Epithelial cell of esophagus (primary cell): ENCODE measurements at regions not wholly inside any gene's neighbourhood (a gene's known extent, or its start where the extent isn't known, plus 50 kb on each side); places are given as distances from the start of the nearest gene placed in this dataset.

Source experiments
- DNase-seq: peaks from one replicate; pipeline ENCODE4 v3.0.0; 2010; ENCODE audit warnings: low read depth
- H3K4me3 ChIP-seq: 2 replicates; pipeline ENCODE4 v1.5.1; 2011; ENCODE audit warnings: mild to moderate bottlenecking, low read length, control low read depth
- TF ChIP-seq, protein P1 (sequence below): IDR thresholded peaks from 2 replicates; pipeline ENCODE4 v1.5.1; 2011; ENCODE audit warnings: low read depth, mild to moderate bottlenecking, low read length, control low read depth, inconsistent platforms; ENCODE audit not compliant: insufficient read depth; ENCODE audit errors: missing control alignments

DNA sequence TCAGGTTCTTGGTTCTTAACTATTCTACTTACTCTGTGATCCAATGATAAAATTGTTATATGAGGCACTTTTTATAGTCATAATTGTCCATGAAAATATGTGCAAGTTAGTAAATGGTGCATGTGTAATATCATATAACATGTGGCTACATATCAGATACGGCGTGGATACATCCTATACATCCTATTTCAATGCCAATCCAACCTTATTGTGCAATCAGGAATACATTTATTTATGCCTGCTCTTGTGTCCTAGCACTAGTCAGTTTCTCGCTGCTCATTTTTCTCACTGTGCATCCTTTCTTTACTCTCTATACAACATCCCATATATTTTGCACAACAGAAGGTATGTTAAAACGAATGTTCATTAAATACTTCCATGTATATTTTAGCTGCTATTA is 1141.1 kb downstream of the FAT4 start:
- TF ChIP-seq, protein P1, sequence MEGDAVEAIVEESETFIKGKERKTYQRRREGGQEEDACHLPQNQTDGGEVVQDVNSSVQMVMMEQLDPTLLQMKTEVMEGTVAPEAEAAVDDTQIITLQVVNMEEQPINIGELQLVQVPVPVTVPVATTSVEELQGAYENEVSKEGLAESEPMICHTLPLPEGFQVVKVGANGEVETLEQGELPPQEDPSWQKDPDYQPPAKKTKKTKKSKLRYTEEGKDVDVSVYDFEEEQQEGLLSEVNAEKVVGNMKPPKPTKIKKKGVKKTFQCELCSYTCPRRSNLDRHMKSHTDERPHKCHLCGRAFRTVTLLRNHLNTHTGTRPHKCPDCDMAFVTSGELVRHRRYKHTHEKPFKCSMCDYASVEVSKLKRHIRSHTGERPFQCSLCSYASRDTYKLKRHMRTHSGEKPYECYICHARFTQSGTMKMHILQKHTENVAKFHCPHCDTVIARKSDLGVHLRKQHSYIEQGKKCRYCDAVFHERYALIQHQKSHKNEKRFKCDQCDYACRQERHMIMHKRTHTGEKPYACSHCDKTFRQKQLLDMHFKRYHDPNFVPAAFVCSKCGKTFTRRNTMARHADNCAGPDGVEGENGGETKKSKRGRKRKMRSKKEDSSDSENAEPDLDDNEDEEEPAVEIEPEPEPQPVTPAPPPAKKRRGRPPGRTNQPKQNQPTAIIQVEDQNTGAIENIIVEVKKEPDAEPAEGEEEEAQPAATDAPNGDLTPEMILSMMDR = no peak
- no peak overlapping the region for H3K4me3 ChIP-seq
- DNase-seq = no peak

DNA sequence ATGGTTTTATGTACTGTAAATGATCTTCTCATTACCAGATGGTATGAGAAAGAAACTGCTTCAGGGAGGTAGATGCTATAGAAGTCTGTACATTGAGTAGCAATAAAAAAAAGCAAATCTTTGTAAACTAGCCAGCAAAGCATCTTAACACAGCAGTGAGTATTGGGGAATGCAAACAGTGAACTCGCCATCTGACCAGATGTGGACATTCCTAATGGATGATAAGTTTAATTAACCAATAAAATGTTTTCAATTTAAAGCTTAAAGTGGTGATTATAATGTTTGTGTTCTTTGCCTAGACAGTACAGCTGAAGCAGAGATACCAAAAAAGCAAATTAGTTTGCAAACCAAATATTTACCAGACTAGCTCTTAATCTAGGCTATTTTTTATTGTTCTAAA is 1144.2 kb downstream of the FAT4 start:
- TF ChIP-seq, protein P1 = no peak
- no peak for DNase-seq

DNA sequence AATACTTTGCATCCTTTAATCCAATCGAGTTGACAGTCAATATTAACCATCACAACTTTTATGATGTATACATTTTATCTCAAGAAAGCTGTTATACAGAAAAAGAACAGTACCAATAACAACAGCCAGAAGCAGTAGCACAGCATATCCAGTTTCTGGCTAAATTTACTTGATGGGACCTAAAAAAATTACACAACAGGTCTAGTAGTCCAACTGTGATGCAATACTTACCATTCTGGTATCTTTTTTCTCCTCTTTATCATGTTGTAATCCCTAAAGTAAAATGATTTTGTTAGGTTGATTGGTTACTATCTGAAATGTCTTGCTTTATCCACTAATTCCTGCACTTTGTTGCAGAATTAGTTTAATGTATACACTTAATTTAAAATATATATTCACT is 1150.6 kb downstream of the FAT4 start:
- H3K4me3 ChIP-seq = no peak overlapping the region
- TF ChIP-seq, protein P1 = no peak
- DNase-seq = peak; percentile 17

More for the DNA sequence above, 1144.2 kb downstream of the FAT4 start:
- no peak overlapping the region for H3K4me3 ChIP-seq

DNA sequence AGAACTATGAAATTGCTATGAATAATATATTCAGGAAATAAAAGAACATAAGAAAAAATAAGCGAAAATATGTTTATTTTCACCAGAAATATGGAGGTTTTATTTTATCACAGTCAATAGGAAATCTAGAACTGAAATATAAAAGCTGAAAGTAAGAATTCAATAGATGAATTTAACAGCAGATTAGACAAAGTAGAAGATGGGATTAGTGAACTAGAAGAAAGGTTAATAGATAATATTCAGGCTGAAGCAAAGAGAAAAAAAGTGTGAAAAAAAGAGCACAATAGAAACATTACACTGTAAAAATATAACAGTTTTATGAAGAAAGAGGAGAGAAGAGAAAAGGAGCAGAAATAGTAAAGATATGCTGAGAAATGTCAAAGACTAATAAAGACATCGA is 1152.1 kb downstream of the FAT4 start:
- TF ChIP-seq, protein P1 = no peak
- no peak overlapping the region for H3K4me3 ChIP-seq
- DNase-seq = no peak

DNA sequence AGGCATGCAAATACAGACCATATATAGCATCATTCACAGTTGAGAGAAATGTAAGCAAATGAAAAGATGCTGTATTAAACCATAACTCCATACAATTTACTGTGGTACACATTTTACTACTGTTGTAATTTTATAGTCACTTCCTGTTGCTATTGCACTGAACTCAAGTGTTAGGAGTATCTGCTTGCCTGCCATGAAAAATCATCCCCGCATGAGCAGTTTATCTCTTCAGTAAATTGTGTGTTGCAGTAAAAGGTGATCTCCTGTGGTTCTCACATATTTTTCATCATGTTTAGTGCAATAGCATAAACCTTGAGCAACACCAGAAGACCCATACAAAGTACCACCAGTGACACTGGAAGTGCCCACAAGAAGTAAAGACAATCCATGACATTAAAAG is 1153.4 kb downstream of the FAT4 start:
- TF ChIP-seq, protein P1 = no peak
- DNase-seq = no peak
- H3K4me3 ChIP-seq = no peak overlapping the region

DNA sequence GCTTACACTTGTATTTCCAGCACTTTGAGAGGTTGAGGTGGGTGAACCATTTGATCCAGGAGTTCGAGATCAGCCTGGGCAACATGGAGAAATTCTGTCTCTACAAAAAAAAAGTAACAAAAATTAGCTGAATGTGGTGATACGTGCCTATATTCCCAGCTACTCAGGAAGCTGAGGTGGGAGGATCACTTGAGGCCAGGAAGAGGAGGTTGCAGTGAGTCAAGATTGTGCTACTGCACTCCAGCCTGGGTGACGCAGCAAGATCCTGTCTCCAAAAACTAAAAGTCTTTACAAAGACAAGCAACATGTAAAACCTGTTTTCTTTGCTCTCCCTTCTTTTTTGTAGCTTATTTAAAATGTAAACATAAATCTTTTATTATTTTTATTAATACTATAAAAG is 1156.1 kb downstream of the FAT4 start:
- no peak overlapping the region for H3K4me3 ChIP-seq
- peak; percentile 69 for DNase-seq
- TF ChIP-seq, protein P1 = no peak

DNA sequence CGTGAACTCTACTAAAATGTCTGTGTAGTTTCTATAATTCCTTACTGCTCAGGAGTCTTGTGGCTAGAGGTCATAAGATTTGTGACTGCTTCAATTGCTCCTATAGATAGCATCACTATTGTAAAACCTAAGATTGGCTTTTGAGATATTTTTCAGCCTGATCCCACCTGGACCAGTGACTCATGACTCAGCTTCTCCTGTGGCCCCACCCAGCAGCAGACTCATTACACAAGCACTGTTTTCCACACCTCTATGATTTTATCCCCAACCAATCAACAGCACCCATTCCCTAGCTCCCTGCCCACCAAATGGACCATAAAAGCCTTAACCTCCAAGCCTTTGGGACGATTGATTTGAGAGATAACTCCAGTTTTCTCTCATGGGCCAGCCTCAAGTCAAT is 1157.0 kb upstream of the INTU start:
- peak; percentile 6 for DNase-seq
- H3K4me3 ChIP-seq = no peak overlapping the region
- TF ChIP-seq, protein P1 = no peak
